Glutamatergic neuron (in vitro differentiated cells): ENCODE measurements at regions not wholly inside any gene's neighbourhood (a gene's known extent, or its start where the extent isn't known, plus 50 kb on each side); places are given as distances from the start of the nearest gene placed in this dataset.

Source experiments
- DNase-seq: peaks from one replicate; pipeline ENCODE4 v3.0.0; 2022
- H3K27ac Mint-ChIP-seq: one replicate; pipeline ENCODE4 v1.8.0; 2020; ENCODE audit warnings: mild to moderate bottlenecking, mixed read lengths, inconsistent platforms; ENCODE audit not compliant: unreplicated experiment
- H3K27me3 Mint-ChIP-seq: one replicate; pipeline ENCODE4 v1.8.0; 2020; ENCODE audit warnings: mild to moderate bottlenecking, moderate library complexity, mixed read lengths, inconsistent platforms; ENCODE audit not compliant: unreplicated experiment
- H3K36me3 Mint-ChIP-seq: one replicate; pipeline ENCODE4 v1.8.0; 2020; ENCODE audit warnings: mild to moderate bottlenecking, mixed read lengths, inconsistent platforms; ENCODE audit not compliant: unreplicated experiment
- H3K4me1 Mint-ChIP-seq: one replicate; pipeline ENCODE4 v1.8.0; 2020; ENCODE audit warnings: mild to moderate bottlenecking, low read depth, mixed read lengths, inconsistent platforms; ENCODE audit not compliant: unreplicated experiment
- H3K4me3 Mint-ChIP-seq: one replicate; pipeline ENCODE4 v1.8.0; 2020; ENCODE audit warnings: mild to moderate bottlenecking, mixed read lengths, inconsistent platforms; ENCODE audit not compliant: unreplicated experiment
- H3K9me3 Mint-ChIP-seq: one replicate; pipeline ENCODE4 v1.8.0; 2020; ENCODE audit warnings: mild to moderate bottlenecking, moderate library complexity, mixed read lengths, inconsistent platforms; ENCODE audit not compliant: unreplicated experiment
- TF ChIP-seq, protein P1 (sequence below): fragments of 200-600 bp; sonication (generic); IDR thresholded peaks from one replicate; pipeline ENCODE4 v1.5.0; 2021; ENCODE audit not compliant: partially characterized antibody, unreplicated experiment

DNA sequence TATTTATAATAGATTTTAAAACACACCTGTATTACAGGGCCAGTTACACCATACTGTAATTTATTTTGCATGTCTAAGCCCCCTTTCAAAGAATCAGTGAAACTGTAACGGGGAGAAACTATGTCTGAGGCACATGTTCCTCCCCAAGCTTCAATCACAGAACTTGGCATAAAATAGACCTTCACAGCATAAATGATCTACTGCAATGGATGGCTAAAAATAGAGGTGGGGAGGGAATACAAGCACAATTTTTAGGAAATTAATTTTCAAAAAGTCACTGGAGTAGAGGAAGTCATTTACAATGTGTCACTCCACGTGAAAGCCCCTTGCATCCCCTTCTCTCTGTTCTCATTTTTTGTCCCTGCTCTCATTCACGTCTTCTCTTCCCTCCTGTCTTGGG lies 385.2 kb downstream of the TNS3 start:
- peaks cover 6% of the 10 kb centered on the region for H3K4me1 Mint-ChIP-seq
- peaks cover 2% of the 10 kb centered on the region for H3K27me3 Mint-ChIP-seq
- no peak for DNase-seq
- no peak overlapping the region for H3K4me3 Mint-ChIP-seq
- TF ChIP-seq, protein P1, sequence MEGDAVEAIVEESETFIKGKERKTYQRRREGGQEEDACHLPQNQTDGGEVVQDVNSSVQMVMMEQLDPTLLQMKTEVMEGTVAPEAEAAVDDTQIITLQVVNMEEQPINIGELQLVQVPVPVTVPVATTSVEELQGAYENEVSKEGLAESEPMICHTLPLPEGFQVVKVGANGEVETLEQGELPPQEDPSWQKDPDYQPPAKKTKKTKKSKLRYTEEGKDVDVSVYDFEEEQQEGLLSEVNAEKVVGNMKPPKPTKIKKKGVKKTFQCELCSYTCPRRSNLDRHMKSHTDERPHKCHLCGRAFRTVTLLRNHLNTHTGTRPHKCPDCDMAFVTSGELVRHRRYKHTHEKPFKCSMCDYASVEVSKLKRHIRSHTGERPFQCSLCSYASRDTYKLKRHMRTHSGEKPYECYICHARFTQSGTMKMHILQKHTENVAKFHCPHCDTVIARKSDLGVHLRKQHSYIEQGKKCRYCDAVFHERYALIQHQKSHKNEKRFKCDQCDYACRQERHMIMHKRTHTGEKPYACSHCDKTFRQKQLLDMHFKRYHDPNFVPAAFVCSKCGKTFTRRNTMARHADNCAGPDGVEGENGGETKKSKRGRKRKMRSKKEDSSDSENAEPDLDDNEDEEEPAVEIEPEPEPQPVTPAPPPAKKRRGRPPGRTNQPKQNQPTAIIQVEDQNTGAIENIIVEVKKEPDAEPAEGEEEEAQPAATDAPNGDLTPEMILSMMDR: no peak
- no peak overlapping the region for H3K27ac Mint-ChIP-seq
- no peaks in the 10 kb centered on the region for H3K9me3 Mint-ChIP-seq
- peaks cover 9% of the 10 kb centered on the region for H3K36me3 Mint-ChIP-seq

DNA sequence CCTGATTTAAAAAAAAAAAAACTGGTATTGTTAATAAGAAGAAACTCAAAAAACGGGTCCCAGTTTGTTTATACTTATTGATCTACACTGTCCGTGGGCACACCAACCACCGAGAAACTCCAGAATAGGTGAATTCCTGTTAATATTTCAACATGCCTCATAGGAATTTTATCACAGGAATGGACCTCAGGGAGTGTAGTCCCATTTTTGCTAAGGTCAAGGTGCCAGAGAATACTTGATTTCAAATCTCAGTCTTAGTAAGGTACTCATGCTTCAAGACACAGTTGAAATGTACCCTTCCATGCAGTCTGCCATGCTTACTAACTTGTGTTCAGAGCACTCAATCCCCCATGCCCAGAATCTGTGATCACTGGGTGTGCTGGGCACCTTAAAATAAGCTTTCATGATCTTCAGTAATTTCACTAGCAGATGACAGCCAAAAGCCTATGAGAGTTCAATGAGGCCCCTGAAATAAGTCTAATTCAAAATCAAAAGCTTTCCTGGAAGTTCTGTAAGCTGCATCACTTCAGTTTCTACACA lies 385.7 kb downstream of the TNS3 start:
- H3K27me3 Mint-ChIP-seq: peaks cover 2% of the 10 kb centered on the region

DNA sequence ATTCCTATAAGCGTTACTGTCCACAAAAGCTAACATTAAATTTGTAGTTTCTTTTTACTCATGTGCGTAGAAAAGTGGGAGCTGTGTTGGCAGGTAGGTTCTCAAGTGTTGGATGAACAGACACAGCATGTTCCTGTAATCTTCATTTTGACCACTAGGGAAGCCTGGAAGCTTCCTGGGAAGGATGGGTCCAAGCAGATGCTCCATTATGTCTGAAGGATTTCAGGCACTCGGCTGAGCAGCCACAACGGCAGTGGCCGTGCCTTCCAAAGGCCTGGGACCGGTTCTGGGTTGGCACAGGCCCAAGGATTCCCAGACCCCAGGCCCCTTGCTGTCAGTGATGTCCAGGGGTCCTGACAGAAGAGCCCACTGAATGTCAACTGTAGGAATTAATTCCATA lies 386.3 kb downstream of the TNS3 start:
- Mint-ChIP-seq H3K4me1 (peaks cover 15% of the 10 kb centered on the region), H3K27me3 (peaks cover 2% of the 10 kb centered on the region), H3K4me3 (no peak overlapping the region), H3K27ac (no peak overlapping the region), H3K36me3 (peaks cover 9% of the 10 kb centered on the region), H3K9me3 (peaks cover under 1% of the 10 kb centered on the region)
- DNase-seq: no peak
- TF ChIP-seq, protein P1: peak; percentile 66

More for the DNA sequence above, 385.7 kb downstream of the TNS3 start:
- TF ChIP-seq, protein P1: no peak
- Mint-ChIP-seq H3K27ac (no peak overlapping the region), H3K4me3 (no peak overlapping the region), H3K9me3 (no peaks in the 10 kb centered on the region), H3K36me3 (peaks cover 9% of the 10 kb centered on the region), H3K4me1 (peaks cover 10% of the 10 kb centered on the region)
- no peak for DNase-seq

DNA sequence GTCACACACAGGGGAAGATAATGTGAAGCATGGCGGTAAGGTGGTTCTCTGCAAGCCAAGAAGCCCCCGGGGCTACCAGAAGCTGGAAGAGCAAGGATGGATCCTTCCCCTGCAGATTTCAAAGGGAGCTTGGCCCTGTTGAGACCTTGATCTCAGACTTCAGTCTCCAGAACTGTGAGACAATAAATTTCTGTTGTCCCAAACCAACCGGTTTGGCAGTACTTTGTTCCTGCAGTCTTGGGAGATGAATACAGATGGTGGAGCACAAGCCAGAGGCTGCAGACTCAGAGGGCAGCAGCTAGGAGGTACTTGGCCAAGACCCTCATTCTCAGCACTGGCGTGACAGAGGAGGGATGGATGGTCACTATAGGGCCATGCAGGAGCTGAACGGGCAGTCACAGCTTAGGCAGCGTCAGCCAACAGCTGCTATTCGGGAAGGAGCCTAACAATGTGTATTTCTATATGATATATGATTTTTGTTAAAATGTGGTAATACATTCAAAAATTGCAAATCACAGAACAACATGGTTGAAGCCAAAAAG lies 387.3 kb downstream of the TNS3 start:
- H3K4me1 Mint-ChIP-seq: peaks cover 25% of the 10 kb centered on the region
- TF ChIP-seq, protein P1: no peak
- peaks cover 3% of the 10 kb centered on the region for H3K9me3 Mint-ChIP-seq
- H3K4me3 Mint-ChIP-seq: no peak overlapping the region
- H3K36me3 Mint-ChIP-seq: peaks cover 9% of the 10 kb centered on the region
- H3K27me3 Mint-ChIP-seq: peaks cover 5% of the 10 kb centered on the region
- no peak overlapping the region for H3K27ac Mint-ChIP-seq
- no peak for DNase-seq

DNA sequence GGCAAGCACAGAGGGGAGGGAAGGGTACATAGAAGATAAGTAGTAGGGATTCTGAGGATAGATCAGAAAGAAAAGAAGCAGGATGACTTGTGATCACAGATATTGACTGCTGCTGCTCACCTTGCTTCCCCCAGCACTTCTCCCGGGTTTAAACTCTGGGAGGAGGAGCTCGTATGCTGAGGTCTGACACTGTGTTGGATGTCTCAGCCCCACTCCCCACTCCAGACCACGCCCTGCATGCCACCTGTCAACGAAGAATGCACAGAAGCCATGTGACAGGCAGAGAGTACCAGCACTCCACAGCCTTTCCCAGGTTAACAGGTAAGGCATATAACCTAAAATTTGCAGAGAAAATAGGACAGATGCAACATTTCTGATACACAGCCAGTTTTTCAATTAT lies 388.9 kb downstream of the TNS3 start:
- TF ChIP-seq, protein P1: no peak
- Mint-ChIP-seq H3K4me1 (peaks cover 36% of the 10 kb centered on the region), H3K36me3 (no peaks in the 10 kb centered on the region), H3K4me3 (no peak overlapping the region), H3K27ac (no peak overlapping the region), H3K27me3 (peaks cover 10% of the 10 kb centered on the region), H3K9me3 (peaks cover 13% of the 10 kb centered on the region)
- no peak for DNase-seq
